Right lobe of liver (tissue), 4 donors: ENCODE measurements at regions not wholly inside any gene's neighbourhood (a gene's known extent, or its start where the extent isn't known, plus 50 kb on each side); places are given as distances from the start of the nearest gene placed in this dataset.
"Not testable (repeated sequence)": the region's sequence is repeated elsewhere in the genome, so short reads cannot be mapped to it uniquely, and the experiment has no call there.

Experiments used
- POLR2A ChIP-seq: fragments of 450-650 bp; IDR thresholded peaks from one replicate; pipeline ENCODE4 v1.6.1; 2017; ENCODE audit warnings: antibody characterized with exemption, mild to moderate bottlenecking
- TF ChIP-seq, protein P1 (sequence below), 4 donors: fragments of 200-600 bp in 3 of 4; fragments of 450-650 bp in 1 of 4; IDR thresholded peaks; one replicate each; pipeline versions ENCODE4 v1.5.1 to v1.8.0; 2016 to 2022; ENCODE audit warnings: antibody characterized with exemption in 4 of 4, mild to moderate bottlenecking in 2 of 4
- donor health status: DM: no; HTN: no; CAD: no.
- donor health status: DM: no; HTN: no; CAD: no.
- donor health status: DM: no; HTN: yes; CAD: no.

DNA sequence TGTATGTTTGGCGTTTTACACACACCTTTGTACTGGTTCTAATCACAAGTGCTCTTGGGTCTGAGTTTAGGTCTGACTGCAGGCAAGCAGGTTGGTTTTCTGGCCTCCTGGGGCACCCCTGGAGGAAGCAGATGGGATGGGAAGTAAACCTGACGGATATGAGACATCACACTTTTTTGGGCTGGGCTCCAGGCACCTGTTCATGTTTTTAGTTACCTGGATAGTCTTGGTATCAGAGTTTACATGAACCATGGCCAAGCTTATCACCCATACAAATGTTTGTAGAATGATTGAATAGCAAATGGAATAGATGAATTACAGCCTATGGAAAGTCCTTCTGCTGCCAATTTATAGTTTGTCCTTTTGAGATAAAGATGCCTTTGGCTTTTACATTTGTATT lies 57.9 kb upstream of the BMS1 start:
- TF ChIP-seq, protein P1, sequence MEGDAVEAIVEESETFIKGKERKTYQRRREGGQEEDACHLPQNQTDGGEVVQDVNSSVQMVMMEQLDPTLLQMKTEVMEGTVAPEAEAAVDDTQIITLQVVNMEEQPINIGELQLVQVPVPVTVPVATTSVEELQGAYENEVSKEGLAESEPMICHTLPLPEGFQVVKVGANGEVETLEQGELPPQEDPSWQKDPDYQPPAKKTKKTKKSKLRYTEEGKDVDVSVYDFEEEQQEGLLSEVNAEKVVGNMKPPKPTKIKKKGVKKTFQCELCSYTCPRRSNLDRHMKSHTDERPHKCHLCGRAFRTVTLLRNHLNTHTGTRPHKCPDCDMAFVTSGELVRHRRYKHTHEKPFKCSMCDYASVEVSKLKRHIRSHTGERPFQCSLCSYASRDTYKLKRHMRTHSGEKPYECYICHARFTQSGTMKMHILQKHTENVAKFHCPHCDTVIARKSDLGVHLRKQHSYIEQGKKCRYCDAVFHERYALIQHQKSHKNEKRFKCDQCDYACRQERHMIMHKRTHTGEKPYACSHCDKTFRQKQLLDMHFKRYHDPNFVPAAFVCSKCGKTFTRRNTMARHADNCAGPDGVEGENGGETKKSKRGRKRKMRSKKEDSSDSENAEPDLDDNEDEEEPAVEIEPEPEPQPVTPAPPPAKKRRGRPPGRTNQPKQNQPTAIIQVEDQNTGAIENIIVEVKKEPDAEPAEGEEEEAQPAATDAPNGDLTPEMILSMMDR (IDR thresholded peaks at IDR 0.05): not testable (repeated sequence)
- not testable (repeated sequence) for TF ChIP-seq POLR2A
